K562 (cell line): ENCODE measurements at regions not wholly inside any gene's neighbourhood (a gene's known extent, or its start where the extent isn't known, plus 50 kb on each side); places are given as distances from the start of the nearest gene placed in this dataset.

Source experiments
- ATAC-seq: fragments of 200-7000 bp; cut with Tn5 transposase; 3 replicates; pipeline ENCODE4 v1.9.1; 2020; ENCODE audit warnings: moderate library complexity
- BruUV-seq: library from RNA; stranded (reverse); fragments of 400-500 nt; replicated peaks from 2 replicates; lab custom pipeline; 2021; lab: Mats Ljungman, UMichigan
- CTCF ChIA-PET: fragments of 300-600 bp; formaldehyde crosslinking; extraction: SDS; loops from one replicate; lab custom pipeline; 2021; ENCODE audit warnings: low intra/inter-chr PET ratio; lab: Yijun Ruan, JAX
- POLR2A ChIA-PET: fragments of 300-600, 350-650 bp; sonication (Branson Sonifier 250); formaldehyde crosslinking; extraction: SDS; loops from one replicate; lab custom pipeline; 2021; ENCODE audit warnings: antibody characterized with exemption, inconsistent platforms; lab: Yijun Ruan, JAX
- DNase-seq, 4 experiments: peaks; one replicate each; pipeline versions ENCODE4 v3.0.0 to v3.0.0-alpha.2; 2011 to 2018; ENCODE audit warnings: low spot score in 3 of 4, mixed read lengths in 3 of 4; ENCODE audit errors: extremely low read depth in 1 of 4
- FAIRE-seq: peaks from 2 replicates; lab custom pipeline; 2011; peaks lifted over from hg19 to GRCh38; lab: Jason Lieb, UNC
- H2AFZ ChIP-seq: 2 replicates; pipeline ENCODE4 v1.6.0; 2011; ENCODE audit warnings: low read depth, low read length, control low read depth, inconsistent platforms
- H3K27ac ChIP-seq: fragments of 200-600 bp; 3 replicates; pipeline ENCODE4 v1.8.0; 2011; ENCODE audit warnings: low read depth, mild to moderate bottlenecking, control low read depth, inconsistent platforms, low read length, moderate library complexity, mixed read lengths; ENCODE audit errors: extremely low read depth
- H3K27me3 ChIP-seq, 2 experiments: fragments of 300-600 bp in 1 of 2; 2 replicates in 1 of 2; 3 replicates in 1 of 2; pipeline versions ENCODE4 v1.6.0 to v1.8.0; 2011; ENCODE audit warnings: inconsistent platforms in 2 of 2, low read length in 2 of 2, mild to moderate bottlenecking in 1 of 2, mixed read lengths in 1 of 2, moderate library complexity in 1 of 2; ENCODE audit not compliant: control insufficient read depth in 2 of 2, insufficient read depth in 2 of 2
- H3K36me3 ChIP-seq: fragments of 300-600 bp; 3 replicates; pipeline ENCODE4 v1.8.0; 2011; ENCODE audit warnings: mild to moderate bottlenecking, low read length, inconsistent platforms; ENCODE audit not compliant: control insufficient read depth, insufficient read depth
- H3K4me1 ChIP-seq, 2 experiments: fragments of 200-600 bp in 1 of 2; replicated peaks in 1 of 2; 2 replicates in 1 of 2; 3 replicates in 1 of 2; pipeline versions ENCODE4 v1.5.1 to v1.8.0; 2011; ENCODE audit warnings: inconsistent platforms in 2 of 2, low read length in 2 of 2, mild to moderate bottlenecking in 1 of 2, mixed read lengths in 1 of 2, moderate library complexity in 1 of 2; ENCODE audit not compliant: control insufficient read depth in 2 of 2, insufficient read depth in 2 of 2
- H3K4me2 ChIP-seq: 2 replicates; pipeline ENCODE4 v1.6.1; 2011; ENCODE audit warnings: low read length, control low read depth, inconsistent platforms, mixed read lengths; ENCODE audit not compliant: insufficient read depth
- H3K4me3 ChIP-seq: fragments of 200-600 bp; sonication (generic), shearing (Covaris generic); 2 replicates; pipeline ENCODE4 v1.5.1; 2016; ENCODE audit warnings: control low read depth, inconsistent platforms
- H3K79me2 ChIP-seq: fragments of 200-600 bp; 3 replicates; pipeline ENCODE4 v1.8.0; 2011; ENCODE audit warnings: low read length, inconsistent platforms; ENCODE audit not compliant: control insufficient read depth, insufficient read depth
- H3K9ac ChIP-seq, 2 experiments: 2 replicates each; pipeline versions ENCODE4 v1.6.0 to v1.6.1; 2011; ENCODE audit warnings: low read depth in 2 of 2, low read length in 2 of 2, control low read depth in 1 of 2, inconsistent platforms in 1 of 2, mild to moderate bottlenecking in 1 of 2, mixed read lengths in 1 of 2; ENCODE audit not compliant: insufficient read depth in 1 of 2
- H3K9me1 ChIP-seq: one replicate; pipeline ENCODE4 v1.6.0; 2011; ENCODE audit warnings: inconsistent platforms, mild to moderate bottlenecking, low read length, moderate library complexity; ENCODE audit not compliant: control insufficient read depth, insufficient read depth
- H3K9me3 ChIP-seq: replicated peaks from 2 replicates; pipeline ENCODE4 v1.5.1; 2011; ENCODE audit warnings: low read depth, low read length, inconsistent platforms; ENCODE audit not compliant: control insufficient read depth, insufficient read depth
- H4K20me1 ChIP-seq: replicated peaks from 2 replicates; pipeline ENCODE4 v1.6.1; 2011; ENCODE audit warnings: low read length, inconsistent platforms, mixed read lengths; ENCODE audit not compliant: control insufficient read depth, insufficient read depth
- ATF7 ChIP-seq: fragments of 450-650 bp; IDR thresholded peaks from 2 replicates; pipeline ENCODE4 v1.7.1; 2014; ENCODE audit warnings: mild to moderate bottlenecking, moderate library complexity
- CBX5 ChIP-seq: IDR thresholded peaks from 2 replicates; pipeline ENCODE4 v1.6.1; 2014; ENCODE audit warnings: low read depth, borderline replicate concordance
- CC2D1A ChIP-seq: fragments of 450-650 bp; IDR thresholded peaks from 2 replicates; pipeline ENCODE4 v1.6.1; 2017; ENCODE audit warnings: mild to moderate bottlenecking
- FOS ChIP-seq: IDR thresholded peaks from 3 replicates; pipeline ENCODE4 v1.6.1; 2011; ENCODE audit not compliant: insufficient read length; ENCODE audit errors: extremely low read depth
- FUS ChIP-seq: fragments of 200-400 bp; formaldehyde crosslinking; optimal IDR thresholded peaks from 2 replicates; pipeline ENCODE3; 2017; ENCODE audit warnings: low read depth, low read length
- GTF2F1 ChIP-seq: IDR thresholded peaks from 2 replicates; pipeline ENCODE4 v1.6.1; 2011; ENCODE audit warnings: low read depth, low read length, improper control_type of control experiment
- HMG20B ChIP-seq: fragments of 250-450 bp; sonication (Bioruptor Pico); IDR thresholded peaks from 2 replicates; pipeline ENCODE4 v1.5.0; 2021; ENCODE audit warnings: mild to moderate bottlenecking
- LCOR ChIP-seq: sonication (generic); formaldehyde crosslinking; IDR thresholded peaks from 2 replicates; pipeline ENCODE4 v1.8.0; 2022; ENCODE audit warnings: mild to moderate bottlenecking, missing genetic modification reagents
- SMAD4 ChIP-seq: fragments of 250-450 bp; sonication (Bioruptor Pico); conservative IDR thresholded peaks from 2 replicates; pipeline ENCODE4 v1.8.0; 2021; ENCODE audit warnings: inconsistent platforms, mild to moderate bottlenecking, moderate library complexity
- TAL1 ChIP-seq: fragments of 450-650 bp; IDR thresholded peaks from 2 replicates; pipeline ENCODE4 v1.6.1; 2016; ENCODE audit warnings: mild to moderate bottlenecking
- ZFP1 ChIP-seq: fragments of 450-650 bp; formaldehyde crosslinking; IDR thresholded peaks from 2 replicates; pipeline ENCODE4 v1.4.0; 2020; ENCODE audit warnings: mild to moderate bottlenecking, mixed read lengths
- ZNF253 ChIP-seq: fragments of 250-450 bp; sonication (Bioruptor Pico); conservative IDR thresholded peaks from 2 replicates; pipeline ENCODE4 v1.6.1; 2021; ENCODE audit warnings: mild to moderate bottlenecking
- WGBS: fragments of 100-300 bp; shearing (Covaris generic); methylation state at CpG from one replicate; pipeline ENCODE4 v1.1.6; 2016; ENCODE audit warnings: low coverage, mixed read lengths; ENCODE audit not compliant: insufficient coverage; ENCODE audit errors: missing lambda C conversion rate; 5-methylcytosine and 5-hydroxymethylcytosine counted together
- in situ Hi-C: fragments of 300-500 bp; cut with MboI; formaldehyde crosslinking; loops from 4 replicates; pipeline ENCODE4 v1.15.0; 2018; ENCODE audit warnings: inconsistent platforms, mixed read lengths
- intact Hi-C: fragments of 100-400 bp; cut with micrococcal nuclease; formaldehyde crosslinking; loops from 2 replicates; pipeline ENCODE4 v1.14.2; 2022
- TF ChIP-seq, protein P1 (sequence below): sonication (generic); formaldehyde crosslinking; IDR thresholded peaks from 2 replicates; pipeline ENCODE4 v1.8.1; 2023; ENCODE audit warnings: mild to moderate bottlenecking, missing genetic modification reagents

DNA sequence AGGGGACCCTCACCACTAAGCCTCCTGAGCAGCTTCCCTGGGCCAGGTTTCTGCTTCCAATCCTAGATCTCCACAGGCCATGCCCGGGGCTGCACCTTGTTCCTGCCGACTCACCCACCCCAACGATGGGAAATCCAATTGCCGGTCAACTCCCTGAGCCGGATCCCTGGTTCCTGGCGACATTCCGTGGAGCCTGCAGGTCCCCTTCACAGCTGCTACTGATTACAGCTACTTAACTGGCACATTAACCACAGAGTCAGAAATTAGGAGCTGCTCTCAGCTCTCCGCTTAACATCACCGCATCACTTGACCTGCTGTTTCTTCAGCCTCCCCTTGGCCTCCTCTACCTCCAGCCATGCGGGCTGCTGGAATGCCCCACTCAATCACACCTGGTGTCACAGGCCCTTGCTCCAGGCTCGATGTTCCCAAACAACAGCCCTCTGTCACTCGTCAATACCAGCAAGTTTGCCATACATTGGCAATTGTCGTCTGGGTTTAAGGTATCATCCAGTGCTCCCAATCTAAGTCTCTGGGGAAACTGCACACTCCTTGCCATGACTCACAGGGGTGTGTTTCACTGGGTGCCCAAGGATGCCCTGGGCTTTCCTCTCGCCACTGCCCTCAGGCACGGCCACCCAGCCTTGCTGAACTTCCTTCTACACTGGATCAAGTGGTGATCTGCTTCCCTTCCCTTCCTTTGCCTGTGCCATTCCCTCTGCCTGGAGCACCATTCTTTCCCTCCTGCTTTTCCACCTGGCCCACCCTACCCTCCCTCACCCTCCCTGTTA, 181.0 kb downstream of the MN1 start:
- Histone ChIP-seq H3K27ac (no peak overlapping the region), H3K36me3 (no peaks in the 10 kb centered on the region), H2AFZ (no peak overlapping the region), H3K9me1 (no peaks in the 10 kb centered on the region), H3K27me3 (peaks cover 2 to 46% of the 10 kb centered on the region in 2 experiments; a peak in 3 of 5 replicates), H3K9ac (no peak overlapping the region), H4K20me1 (no peaks in the 10 kb centered on the region), H3K4me3 (no peak overlapping the region), H3K4me2 (no peak overlapping the region), H3K9me3 (no peaks in the 10 kb centered on the region), H3K4me1 (no peaks in the 10 kb centered on the region), H3K79me2 (no peaks in the 10 kb centered on the region)
- ATAC-seq (no peak), FAIRE-seq (no peak), DNase-seq (no peak)
- intact Hi-C loops (no loop called here), in situ Hi-C loops (no loop called here)
- 0% methylated on average over 6 of the region's 15 CpGs for WGBS
- no TSS peak for BruUV-seq
- POLR2A ChIA-PET = no interaction called here
- TF ChIP-seq HMG20B (CRISPR knock-in tag) (no peak), CBX5 (no peak)
- CTCF ChIA-PET = no interaction called here

DNA sequence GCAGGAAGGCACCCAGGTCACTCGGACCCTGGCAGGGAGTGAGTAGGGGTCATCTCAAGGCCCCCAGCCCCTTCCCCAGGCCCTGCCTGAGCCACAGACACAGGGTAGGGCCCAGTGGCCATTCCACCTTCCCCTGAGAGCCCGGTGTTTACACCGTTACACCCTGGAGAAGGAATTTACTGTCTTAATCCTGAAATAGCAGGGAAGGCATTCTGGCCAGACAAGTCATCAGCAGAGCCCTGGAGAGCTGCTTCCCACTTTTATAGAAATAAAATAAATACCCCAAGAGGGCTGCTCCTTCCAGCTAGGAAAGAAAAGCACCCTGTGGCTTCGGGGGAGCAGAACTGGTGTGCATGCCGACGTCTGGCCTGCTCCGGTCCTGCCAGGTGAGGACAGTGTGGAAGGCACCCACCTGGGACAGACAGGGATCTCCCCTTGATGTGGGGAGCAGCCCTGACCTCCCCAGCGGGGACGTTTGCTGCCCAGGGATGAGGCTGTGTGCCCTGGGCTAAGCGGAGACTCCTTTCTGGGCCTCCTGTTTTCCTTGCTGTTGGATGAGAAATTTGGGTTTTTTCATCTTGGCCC, 180.0 kb downstream of the MN1 start:
- H2AFZ ChIP-seq = no peak overlapping the region
- no peaks in the 10 kb centered on the region for H3K36me3 ChIP-seq
- DNase-seq (no peak), FAIRE-seq (no peak), ATAC-seq (no peak)
- no peaks in the 10 kb centered on the region for H3K9me1 ChIP-seq
- no peak overlapping the region for H3K4me2 ChIP-seq
- 7% methylated on average over 7 of the region's 10 CpGs for WGBS
- TF ChIP-seq ATF7 (no peak), ZNF253 (CRISPR knock-in tag) (no peak), CC2D1A (no peak), FUS (no peak), GTF2F1 (no peak), LCOR (CRISPR knock-in tag) (no peak), SMAD4 (CRISPR knock-in tag) (no peak), TAL1 (no peak), FOS (no peak), ZFP1 (CRISPR knock-in tag) (no peak)
- TF ChIP-seq, protein P1, sequence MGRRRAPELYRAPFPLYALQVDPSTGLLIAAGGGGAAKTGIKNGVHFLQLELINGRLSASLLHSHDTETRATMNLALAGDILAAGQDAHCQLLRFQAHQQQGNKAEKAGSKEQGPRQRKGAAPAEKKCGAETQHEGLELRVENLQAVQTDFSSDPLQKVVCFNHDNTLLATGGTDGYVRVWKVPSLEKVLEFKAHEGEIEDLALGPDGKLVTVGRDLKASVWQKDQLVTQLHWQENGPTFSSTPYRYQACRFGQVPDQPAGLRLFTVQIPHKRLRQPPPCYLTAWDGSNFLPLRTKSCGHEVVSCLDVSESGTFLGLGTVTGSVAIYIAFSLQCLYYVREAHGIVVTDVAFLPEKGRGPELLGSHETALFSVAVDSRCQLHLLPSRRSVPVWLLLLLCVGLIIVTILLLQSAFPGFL = no peak
- no peaks in the 10 kb centered on the region for H3K9me3 ChIP-seq
- H3K9ac ChIP-seq = no peak overlapping the region
- H3K4me3 ChIP-seq = no peak overlapping the region
- peaks cover 2 to 41% of the 10 kb centered on the region in 2 experiments; a peak in 3 of 5 replicates for H3K27me3 ChIP-seq
- no peaks in the 10 kb centered on the region for H3K79me2 ChIP-seq
- no TSS peak for BruUV-seq
- in situ Hi-C loops = no loop called here
- H3K4me1 ChIP-seq = no peaks in the 10 kb centered on the region
- no peaks in the 10 kb centered on the region for H4K20me1 ChIP-seq
- ChIA-PET CTCF (no interaction called here), POLR2A (no interaction called here)
- intact Hi-C loops = no loop called here
- H3K27ac ChIP-seq = no peak overlapping the region
